ENCODE measurements at regions not wholly inside any gene's neighbourhood (a gene's known extent, or its start where the extent isn't known, plus 50 kb on each side); places are given as distances from the start of the nearest gene placed in this dataset.

- no peak for TF ChIP-seq CTCF (IDR thresholded peaks at IDR 0.05; ENCODE audit: insufficient read depth, low read depth, low read length)
- no peak for TF ChIP-seq EZH2 (IDR thresholded peaks at IDR 0.05; ENCODE audit: insufficient read depth, low read length)
These were observed 215.7 kb downstream of the GAS1 start for GRCh38 chr9:86731511-86732063.

Measured in astrocyte (in vitro differentiated cells and primary cell).